ENCODE measurements at regions not wholly inside any gene's neighbourhood (a gene's known extent, or its start where the extent isn't known, plus 50 kb on each side); places are given as distances from the start of the nearest gene placed in this dataset.

DNA sequence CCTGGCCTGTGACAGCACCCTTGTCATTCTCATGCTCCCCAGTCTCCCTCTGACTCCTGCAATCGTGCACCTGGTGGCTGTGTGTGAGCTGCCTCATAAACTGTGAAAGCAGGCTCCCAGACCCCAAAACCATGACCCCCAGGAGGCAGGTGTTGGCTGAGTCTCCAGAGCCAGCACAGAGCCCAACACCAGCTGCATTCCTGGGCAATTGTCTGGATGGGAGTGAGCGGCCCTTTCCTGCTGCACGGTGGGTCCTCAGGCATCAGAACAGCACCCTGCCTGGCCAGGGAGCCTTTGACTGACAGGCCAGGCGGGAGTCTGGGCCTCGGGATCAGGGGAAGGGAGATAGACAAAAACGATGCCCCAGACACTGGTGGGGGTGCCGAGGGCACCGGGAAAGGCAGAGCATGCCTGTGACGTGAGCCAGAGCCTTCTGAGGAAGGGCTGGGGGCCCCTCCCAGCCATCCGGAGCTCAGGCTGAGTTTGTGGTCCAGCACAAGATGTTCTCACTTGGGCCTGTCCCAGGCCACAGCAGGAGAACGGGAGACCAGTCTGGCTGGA is 135.1 kb upstream of the GPC1 start:
- no peak for DNase-seq

DNA sequence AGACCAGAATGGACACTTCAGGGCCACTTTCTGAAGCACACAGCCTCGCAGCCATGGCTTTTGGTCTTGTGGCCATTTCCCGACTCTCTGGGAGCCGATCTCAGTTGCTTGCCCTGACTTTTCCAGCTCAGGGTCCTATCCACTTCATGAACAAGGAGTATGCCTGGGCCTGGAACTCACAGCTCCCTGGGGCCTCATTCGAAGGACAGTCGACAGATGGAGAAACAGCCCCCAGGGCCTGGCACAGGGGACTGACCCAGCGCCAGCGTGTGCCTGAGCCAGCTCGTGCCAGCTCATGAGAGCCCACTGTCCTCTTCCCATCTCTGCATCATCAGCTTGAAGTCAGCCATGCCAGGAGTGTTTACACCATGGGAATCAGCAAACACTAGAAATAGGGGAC is 134.6 kb upstream of the GPC1 start:
- no peak for DNase-seq

DNA sequence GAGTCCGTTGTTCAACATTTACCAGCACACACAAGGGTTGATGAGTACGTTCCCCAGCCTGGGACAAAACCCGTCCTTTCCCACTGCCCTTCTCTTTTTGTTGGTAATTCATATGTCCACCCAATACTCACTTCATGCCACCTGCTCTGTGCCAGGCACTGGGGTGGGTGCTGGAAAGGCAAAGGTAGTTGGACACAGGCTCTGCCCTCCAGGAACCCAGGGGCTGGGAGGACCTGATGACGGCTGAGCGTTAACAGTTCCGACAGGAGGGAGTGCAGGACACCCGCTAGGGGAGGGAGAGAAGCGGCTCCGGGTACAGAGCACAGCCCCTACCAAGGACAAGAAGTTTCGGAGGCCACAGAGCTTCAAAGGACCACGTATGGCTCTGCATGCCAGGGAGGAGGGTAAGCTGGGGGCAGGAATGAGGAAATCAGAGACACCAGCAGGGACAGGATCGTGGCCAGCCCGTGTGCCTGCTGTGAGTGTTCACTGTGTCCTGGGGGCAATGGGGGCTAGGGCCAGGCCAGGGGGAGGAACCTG is 134.1 kb upstream of the GPC1 start:
- no peak for DNase-seq

DNA sequence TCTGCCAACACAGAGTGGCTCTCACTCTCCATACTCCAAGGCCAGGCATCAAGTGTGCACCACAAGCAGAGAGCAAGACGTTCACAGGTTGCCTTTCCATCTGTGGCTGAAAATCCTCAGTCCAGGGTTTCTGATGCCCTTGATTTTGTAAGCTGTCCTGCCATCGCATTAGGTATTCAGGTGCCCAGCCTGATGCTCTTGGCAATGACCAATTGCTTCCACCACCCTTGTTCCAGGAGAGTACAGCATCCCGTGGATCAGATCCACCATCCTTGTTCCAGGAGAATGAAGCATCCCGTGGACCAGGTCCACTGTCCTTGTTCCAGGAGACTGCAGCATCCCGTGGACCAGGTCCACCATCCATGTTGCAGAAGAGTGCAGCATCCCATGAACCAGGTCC is 133.4 kb upstream of the GPC1 start:
- DNase-seq: no peak

DNA sequence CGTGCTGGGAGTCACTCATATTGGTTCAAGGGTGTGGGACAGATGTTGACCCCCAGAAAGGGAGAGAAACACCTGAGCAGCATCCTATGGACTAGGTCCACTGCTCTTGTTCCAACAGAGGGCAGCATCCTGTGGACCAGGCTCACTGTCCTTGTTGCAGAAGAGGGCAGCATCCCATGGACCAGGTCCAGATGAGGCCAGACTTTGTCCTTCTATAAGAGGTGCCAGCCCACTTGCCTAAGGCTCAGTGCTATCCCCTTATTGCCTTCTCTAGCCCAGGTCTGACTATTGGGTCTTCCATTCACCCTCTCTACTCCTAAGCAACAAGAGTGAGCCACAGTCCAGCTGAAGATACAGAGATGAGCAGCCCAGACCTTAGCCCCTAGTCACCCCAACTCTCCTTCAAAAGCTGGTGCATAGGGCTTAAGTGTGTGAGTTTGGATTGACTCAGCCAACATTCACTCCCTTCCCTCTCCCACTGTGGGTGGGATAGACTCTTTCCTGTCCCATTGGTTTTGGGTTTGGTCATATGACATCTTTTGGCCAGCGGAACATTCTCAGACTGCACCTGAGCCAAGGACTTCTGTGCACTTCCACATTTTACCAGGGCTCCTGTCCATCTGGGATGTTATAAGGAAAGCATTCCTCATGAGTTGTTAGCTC is 132.4 kb upstream of the GPC1 start:
- no peak for DNase-seq

- DNase-seq: no peak
Observed at GRCh38 chr2:240303896-240304745, 131.3 kb upstream of the GPC1 start.

DNA sequence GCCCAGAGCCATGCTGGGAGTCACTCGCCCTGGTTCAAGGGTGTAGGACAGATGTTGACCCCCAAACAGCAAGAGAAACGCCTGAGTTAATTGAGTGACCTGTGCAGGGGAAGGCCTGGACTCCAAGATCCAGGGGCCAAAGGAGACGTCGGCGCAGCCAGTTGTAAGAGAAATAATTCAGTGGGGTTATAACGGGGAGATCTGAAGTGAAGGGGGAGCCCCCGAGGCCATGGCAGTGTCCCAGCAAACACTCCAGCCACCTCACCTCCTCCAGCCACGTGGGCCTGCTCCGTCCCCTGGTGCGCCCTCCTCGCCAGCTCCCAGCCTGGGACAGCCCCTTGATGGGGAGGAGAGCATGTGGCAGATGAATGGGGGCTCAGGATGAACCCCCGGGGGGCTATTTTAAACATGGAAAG is 130.7 kb upstream of the GPC1 start:
- no peak for DNase-seq

DNA sequence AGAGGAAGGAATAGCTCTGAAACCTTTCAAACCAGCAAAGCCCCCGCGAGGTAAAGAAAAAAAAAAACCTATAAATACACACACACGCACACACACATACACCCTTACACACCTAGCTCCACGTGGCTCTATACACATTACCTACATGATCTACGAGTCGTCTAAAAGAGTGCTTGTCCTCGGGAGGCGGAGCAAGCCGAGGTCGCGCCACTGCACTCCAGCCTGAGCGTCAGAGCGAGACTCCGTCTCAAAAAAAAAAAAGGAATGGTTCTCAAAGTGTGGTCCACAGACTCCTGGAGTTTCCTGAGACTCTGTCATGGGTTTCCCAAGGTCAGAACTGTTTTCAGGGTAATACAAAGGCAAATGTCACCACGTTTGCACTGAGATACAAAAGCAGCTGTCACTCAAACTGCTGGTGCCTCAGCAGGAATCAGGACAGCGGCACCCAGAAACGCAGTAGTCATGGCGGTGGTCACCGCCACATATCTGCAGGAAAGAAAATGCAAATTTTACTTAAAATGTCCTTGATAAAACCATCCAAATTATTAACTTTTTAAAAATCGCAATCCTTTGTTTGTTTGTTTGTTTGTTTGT is 130.0 kb upstream of the GPC1 start:
- no peak for DNase-seq

- DNase-seq: no peak
Observed at GRCh38 chr2:240306185-240306584, 129.3 kb upstream of the GPC1 start.

DNA sequence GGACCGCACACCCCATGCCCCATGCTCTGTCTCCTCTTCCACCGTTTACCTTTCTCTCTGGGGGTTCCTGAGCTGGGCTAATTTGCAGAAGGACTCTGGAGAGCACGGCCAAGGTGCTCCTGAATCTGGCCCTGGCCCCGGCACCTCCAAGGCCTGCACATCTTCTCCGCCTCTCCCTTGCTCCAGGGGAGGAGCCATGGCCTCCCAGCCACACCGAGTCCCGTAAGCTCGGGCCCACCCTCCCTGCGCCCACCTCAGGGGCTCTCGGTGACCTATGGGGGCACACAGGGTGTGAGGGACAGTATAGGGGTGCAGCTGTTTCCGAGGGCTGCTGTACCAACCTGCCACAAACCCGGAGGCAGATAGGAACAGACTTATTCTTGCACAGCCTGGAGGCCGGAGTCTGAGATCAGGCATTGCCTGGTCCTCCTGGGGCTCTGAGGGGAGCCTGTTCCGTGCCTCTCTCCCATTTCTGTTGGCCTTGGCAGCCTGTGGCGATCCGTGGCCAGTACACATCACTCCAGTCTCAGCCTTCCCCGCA is 127.3 kb upstream of the GPC1 start:
- no peak for DNase-seq

GRCh38 chr2:240309214-240309613 is 126.2 kb upstream of the GPC1 start:
- DNase-seq: no peak

DNA sequence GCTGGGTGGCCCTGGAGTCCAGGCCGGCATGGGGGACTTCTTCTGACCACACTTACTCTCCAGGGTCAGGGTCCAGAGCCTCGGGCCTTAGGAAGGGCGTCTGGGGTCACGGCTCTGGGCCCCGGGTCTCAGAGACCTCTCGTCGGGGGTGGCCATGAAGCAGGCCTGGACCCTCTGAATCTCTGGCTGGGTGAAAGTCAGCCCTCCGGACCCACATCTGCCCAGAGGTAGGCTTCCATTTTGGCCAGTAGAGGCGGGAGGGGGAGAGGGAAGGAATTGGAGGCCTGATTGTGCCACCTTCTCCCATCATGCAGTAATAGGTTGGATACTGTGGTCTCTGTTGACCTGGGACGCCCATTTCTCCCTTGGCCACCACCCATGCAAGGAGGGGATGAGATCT is 125.3 kb upstream of the GPC1 start:
- no peak for DNase-seq

DNA sequence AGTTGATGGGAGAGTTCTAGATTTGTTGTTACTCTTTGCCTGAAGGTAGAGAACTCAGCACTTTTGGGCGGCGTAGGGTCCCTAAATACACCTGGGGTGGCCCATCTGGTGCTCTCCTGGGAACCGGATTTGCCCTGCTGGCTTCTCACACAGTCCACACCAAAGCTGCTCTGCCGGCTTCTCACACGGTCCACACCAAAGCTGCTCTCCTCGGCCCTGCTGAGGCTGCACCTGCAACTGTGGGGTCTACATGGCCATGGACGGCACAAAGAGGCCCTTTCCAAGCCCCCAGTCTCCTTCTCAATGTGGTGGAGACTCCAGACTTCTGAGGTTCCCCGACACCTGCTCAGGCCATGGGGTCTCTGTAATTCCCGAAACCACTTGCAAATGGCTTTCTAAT is 124.8 kb upstream of the GPC1 start:
- DNase-seq: no peak

- no peak for DNase-seq
Observed at GRCh38 chr2:240311821-240312220, 123.6 kb upstream of the GPC1 start.

DNA sequence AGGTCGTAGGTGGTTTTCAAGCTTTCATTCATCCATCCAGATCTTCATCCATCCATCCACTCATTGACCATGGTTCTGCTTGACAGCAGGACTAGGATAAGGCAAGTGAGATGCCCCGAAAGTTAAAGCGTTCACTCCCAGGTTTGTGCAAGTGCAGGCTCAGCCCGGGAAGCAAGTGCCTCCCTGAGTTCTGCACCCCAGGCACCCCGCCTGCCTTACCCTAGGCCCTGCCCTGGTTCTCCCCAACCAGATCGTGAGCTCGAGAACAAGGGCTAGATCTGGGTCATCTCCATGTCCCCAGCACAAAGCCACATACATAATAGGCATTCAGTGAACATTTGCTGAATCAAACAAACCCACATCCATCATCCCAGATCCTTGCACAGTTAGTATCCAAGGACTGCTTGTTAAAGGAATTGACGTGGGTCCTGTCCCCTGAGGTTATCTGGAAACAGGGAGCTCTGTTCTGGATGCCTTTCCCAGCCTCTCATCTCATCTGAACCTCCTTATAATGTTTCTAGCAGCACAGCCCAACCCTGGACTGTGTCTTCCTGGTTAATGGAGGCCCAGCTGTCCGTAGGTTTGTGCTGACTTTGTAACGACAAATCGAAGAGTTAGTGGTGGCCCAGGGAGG is 116.1 kb upstream of the GPC1 start:
- no peak for DNase-seq

DNA sequence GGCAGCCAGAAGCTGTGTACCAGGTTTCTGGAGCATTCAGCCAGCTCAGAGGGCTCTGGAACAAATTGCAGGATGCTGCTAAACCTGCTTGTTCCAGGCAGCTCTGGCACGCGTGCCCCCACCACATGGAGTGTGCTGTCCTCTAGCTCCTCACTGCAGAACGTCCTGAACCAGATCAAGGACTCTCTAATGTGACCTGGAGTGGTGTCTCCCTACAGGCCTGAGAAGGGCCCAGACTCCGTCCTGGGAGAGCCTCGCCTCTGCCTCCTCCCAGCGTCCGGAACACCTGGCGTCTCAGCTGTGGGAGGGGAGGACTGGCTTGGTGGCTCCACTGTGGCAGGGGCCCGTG is 115.6 kb upstream of the GPC1 start:
- no peak for DNase-seq

- no peak for DNase-seq
Observed at GRCh38 chr2:240320204-240320993, 115.1 kb upstream of the GPC1 start.

DNA sequence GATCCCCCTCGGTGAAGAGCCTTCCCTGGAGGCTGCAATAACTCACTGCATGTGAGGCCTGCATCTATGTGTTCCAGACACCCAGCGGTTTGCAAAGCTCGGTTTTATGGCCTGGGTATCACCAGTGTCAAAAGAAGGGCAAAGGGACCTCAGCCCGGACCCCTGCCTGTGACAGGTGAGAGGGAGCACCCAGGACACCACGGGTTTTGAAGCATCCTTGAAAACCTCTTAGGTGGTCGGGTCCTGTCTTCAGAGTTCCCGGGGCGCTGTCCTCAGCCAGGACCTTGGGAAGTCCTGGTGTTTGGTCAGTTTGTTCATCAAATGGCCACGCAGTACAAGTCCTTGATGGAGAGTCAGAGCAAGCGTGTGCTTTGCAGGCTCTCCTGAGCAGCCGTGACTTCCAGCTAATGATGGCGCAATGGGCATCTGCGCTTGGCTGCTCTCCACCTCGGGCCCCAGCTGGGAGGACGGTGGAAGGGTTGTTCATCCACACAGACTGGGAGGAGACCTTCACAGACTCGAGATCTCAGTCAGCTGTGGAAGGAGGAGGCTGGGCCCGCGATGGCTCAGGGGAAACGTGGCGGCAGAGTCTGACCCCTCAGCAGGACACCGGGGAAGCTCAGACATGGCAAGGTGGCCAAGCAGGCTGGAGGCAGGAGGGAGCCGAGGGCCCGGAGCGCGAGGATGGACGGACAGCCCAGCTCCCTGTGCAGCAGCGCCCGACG is 113.1 kb upstream of the GPC1 start:
- no peak for DNase-seq

- no peak for DNase-seq
Observed at GRCh38 chr2:240322991-240323390, 112.5 kb upstream of the GPC1 start.

- no peak for DNase-seq
Observed at GRCh38 chr2:240323601-240324291, 111.7 kb upstream of the GPC1 start.
